ENCODE measurements at regions not wholly inside any gene's neighbourhood (a gene's known extent, or its start where the extent isn't known, plus 50 kb on each side); places are given as distances from the start of the nearest gene placed in this dataset.

DNA sequence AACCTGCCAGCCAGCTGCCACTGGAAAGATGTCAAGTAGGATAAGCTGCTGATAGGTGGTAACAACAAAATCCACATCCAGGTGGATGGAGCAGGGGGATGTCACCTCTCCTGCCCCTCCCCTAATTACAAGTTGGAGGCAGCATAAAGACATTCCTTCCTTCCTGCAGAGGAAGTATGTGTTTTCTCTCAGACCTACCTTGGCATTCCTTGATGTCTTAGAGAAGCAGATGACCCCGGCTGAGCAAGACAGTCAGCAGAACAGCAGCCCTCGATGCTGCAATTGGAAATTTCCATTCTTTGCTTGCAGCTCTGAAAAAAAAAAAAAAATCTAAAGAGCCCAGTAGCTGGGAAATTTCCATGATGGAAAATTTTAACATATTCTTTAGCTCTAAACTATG, 137.5 kb upstream of the MKLN1 start:
- H3K27ac ChIP-seq (ENCODE audit: extremely low read depth, low read depth, low read length): no peak overlapping the region
- ChIA-PET POLR2A (no interaction called here), CTCF (interaction anchor here (0.6 kb wide), 3 partner anchors 119 to 324 kb away, joined by 3 to 6 read pairs (median 3); no protein-coding TSS in a partner anchor)
- no peak overlapping the region for H3K4me3 ChIP-seq (ENCODE audit: low read depth, low read length)
- H3K36me3 ChIP-seq (ENCODE audit: control insufficient read depth in 2 of 2, insufficient read depth in 1 of 2, low read length in 2 of 2): no peaks in the 10 kb centered on the region
- no peaks in the 10 kb centered on the region for H3K4me1 ChIP-seq (ENCODE audit: control insufficient read depth, insufficient read depth, low read length)
- H3K9me3 ChIP-seq (ENCODE audit: control insufficient read depth, insufficient read depth, low read depth, low read length): no peaks in the 10 kb centered on the region
- TF ChIP-seq KLF9 (tag by site-specific recombination; IDR thresholded peaks at IDR 0.05; ENCODE audit: low read depth): no peak
- no peak for TF ChIP-seq BCL11A (tag by site-specific recombination; IDR thresholded peaks at IDR 0.05; ENCODE audit: low read depth)
- TF ChIP-seq IKZF3 (tag by site-specific recombination; IDR thresholded peaks at IDR 0.05): no peak
- no peak for TF ChIP-seq ZNF157 (tag by site-specific recombination; IDR thresholded peaks at IDR 0.05)
- no peak for TF ChIP-seq ZNF140 (tag by site-specific recombination; IDR thresholded peaks at IDR 0.05)
- TF ChIP-seq YY1 (tag by site-specific recombination; IDR thresholded peaks at IDR 0.05): no peak

DNA sequence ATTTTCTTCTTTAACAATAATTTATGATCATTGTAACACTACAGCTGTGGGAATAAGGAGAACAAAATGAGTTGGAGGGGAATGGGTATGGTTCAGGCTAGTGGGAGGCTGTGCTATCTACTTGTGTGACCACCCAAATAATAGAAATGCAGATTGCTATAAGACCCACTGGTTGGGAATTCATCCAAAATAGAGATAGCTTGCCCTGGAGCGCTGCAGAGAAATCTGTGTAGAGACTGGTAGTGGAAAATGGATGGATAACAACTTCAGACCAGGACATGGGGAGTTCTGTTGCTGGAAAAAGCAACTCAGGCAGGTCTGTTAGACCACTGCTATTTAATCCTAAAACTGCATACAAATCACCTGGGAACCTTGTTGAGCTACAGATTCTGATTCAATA, 137.1 kb upstream of the MKLN1 start:
- no peak overlapping the region for H3K4me3 ChIP-seq (ENCODE audit: low read depth, low read length)
- no peak overlapping the region for H3K27ac ChIP-seq (ENCODE audit: extremely low read depth, low read depth, low read length)
- ChIA-PET CTCF (interaction anchor here (0.6 kb wide), 1 partner anchor 323 kb away, joined by 6 read pairs; no protein-coding TSS in a partner anchor), POLR2A (no interaction called here)
- H3K36me3 ChIP-seq (ENCODE audit: control insufficient read depth in 2 of 2, insufficient read depth in 1 of 2, low read length in 2 of 2): no peaks in the 10 kb centered on the region
- H3K9me3 ChIP-seq (ENCODE audit: control insufficient read depth, insufficient read depth, low read depth, low read length): no peaks in the 10 kb centered on the region
- no peak for TF ChIP-seq KLF10 (tag by site-specific recombination; IDR thresholded peaks at IDR 0.05)
- TF ChIP-seq KLF9 (tag by site-specific recombination; IDR thresholded peaks at IDR 0.05; ENCODE audit: low read depth): no peak
- TF ChIP-seq, protein P1, sequence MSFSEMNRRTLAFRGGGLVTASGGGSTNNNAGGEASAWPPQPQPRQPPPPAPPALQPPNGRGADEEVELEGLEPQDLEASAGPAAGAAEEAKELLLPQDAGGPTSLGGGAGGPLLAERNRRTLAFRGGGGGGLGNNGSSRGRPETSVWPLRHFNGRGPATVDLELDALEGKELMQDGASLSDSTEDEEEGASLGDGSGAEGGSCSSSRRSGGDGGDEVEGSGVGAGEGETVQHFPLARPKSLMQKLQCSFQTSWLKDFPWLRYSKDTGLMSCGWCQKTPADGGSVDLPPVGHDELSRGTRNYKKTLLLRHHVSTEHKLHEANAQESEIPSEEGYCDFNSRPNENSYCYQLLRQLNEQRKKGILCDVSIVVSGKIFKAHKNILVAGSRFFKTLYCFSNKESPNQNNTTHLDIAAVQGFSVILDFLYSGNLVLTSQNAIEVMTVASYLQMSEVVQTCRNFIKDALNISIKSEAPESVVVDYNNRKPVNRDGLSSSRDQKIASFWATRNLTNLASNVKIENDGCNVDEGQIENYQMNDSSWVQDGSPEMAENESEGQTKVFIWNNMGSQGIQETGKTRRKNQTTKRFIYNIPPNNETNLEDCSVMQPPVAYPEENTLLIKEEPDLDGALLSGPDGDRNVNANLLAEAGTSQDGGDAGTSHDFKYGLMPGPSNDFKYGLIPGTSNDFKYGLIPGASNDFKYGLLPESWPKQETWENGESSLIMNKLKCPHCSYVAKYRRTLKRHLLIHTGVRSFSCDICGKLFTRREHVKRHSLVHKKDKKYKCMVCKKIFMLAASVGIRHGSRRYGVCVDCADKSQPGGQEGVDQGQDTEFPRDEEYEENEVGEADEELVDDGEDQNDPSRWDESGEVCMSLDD (tag by site-specific recombination; IDR thresholded peaks at IDR 0.05): no peak
- TF ChIP-seq MEIS1 (CRISPR knock-in tag; IDR thresholded peaks at IDR 0.05; ENCODE audit: borderline replicate concordance): no peak
- no peak for TF ChIP-seq ZSCAN30 (tag by site-specific recombination; IDR thresholded peaks at IDR 0.05)
- TF ChIP-seq, protein P2, sequence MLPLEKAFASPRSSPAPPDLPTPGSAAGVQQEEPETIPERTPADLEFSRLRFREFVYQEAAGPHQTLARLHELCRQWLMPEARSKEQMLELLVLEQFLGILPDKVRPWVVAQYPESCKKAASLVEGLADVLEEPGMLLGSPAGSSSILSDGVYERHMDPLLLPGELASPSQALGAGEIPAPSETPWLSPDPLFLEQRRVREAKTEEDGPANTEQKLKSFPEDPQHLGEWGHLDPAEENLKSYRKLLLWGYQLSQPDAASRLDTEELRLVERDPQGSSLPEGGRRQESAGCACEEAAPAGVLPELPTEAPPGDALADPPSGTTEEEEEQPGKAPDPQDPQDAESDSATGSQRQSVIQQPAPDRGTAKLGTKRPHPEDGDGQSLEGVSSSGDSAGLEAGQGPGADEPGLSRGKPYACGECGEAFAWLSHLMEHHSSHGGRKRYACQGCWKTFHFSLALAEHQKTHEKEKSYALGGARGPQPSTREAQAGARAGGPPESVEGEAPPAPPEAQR (tag by site-specific recombination; IDR thresholded peaks at IDR 0.05): no peak
- no peak for TF ChIP-seq ZBTB17 (tag by site-specific recombination; IDR thresholded peaks at IDR 0.05)
- no peak for TF ChIP-seq ZNF521 (tag by site-specific recombination; IDR thresholded peaks at IDR 0.05)
- no peak for TF ChIP-seq ZNF660 (tag by site-specific recombination; IDR thresholded peaks at IDR 0.05)
- TF ChIP-seq, protein P3, sequence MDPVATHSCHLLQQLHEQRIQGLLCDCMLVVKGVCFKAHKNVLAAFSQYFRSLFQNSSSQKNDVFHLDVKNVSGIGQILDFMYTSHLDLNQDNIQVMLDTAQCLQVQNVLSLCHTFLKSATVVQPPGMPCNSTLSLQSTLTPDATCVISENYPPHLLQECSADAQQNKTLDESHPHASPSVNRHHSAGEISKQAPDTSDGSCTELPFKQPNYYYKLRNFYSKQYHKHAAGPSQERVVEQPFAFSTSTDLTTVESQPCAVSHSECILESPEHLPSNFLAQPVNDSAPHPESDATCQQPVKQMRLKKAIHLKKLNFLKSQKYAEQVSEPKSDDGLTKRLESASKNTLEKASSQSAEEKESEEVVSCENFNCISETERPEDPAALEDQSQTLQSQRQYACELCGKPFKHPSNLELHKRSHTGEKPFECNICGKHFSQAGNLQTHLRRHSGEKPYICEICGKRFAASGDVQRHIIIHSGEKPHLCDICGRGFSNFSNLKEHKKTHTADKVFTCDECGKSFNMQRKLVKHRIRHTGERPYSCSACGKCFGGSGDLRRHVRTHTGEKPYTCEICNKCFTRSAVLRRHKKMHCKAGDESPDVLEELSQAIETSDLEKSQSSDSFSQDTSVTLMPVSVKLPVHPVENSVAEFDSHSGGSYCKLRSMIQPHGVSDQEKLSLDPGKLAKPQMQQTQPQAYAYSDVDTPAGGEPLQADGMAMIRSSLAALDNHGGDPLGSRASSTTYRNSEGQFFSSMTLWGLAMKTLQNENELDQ (tag by site-specific recombination; IDR thresholded peaks at IDR 0.05; ENCODE audit: low read depth): no peak
- no peak for TF ChIP-seq REPIN1 (tag by site-specific recombination; IDR thresholded peaks at IDR 0.05; ENCODE audit: low read depth)
- no peak for TF ChIP-seq ZNF404 (tag by site-specific recombination; IDR thresholded peaks at IDR 0.05)
- TF ChIP-seq ZNF792 (tag by site-specific recombination; IDR thresholded peaks at IDR 0.05): no peak
- H3K4me1 ChIP-seq (ENCODE audit: control insufficient read depth, insufficient read depth, low read length): no peaks in the 10 kb centered on the region

Measured in HEK293 (cell line).